DND-41 (cell line): ENCODE measurements at regions not wholly inside any gene's neighbourhood (a gene's known extent, or its start where the extent isn't known, plus 50 kb on each side); places are given as distances from the start of the nearest gene placed in this dataset.
A peak's percentile ranks its signal among the peaks of the same experiment; 100 is the strongest.

Experiments
- ATAC-seq: fragments of 200-7000 bp; cut with Tn5 transposase; 3 replicates; pipeline ENCODE4 v1.9.1; 2021; ENCODE audit warnings: low read depth; ENCODE audit not compliant: insufficient read depth
- DNase-seq: peaks from one replicate; pipeline ENCODE4 v3.0.0-alpha.2; 2020
- H2AFZ ChIP-seq: 2 replicates; pipeline ENCODE4 v1.6.0; 2012; ENCODE audit warnings: low read depth, low read length
- H3K27ac ChIP-seq: 2 replicates; pipeline ENCODE4 v1.5.1; 2012; ENCODE audit warnings: low read length, inconsistent platforms
- H3K27me3 ChIP-seq: fragments of 200-600 bp; sonication (generic); 2 replicates; pipeline ENCODE4 v1.6.0; 2012; ENCODE audit warnings: low read length, mild to moderate bottlenecking, inconsistent platforms; ENCODE audit not compliant: insufficient read depth, poor library complexity
- H3K36me3 ChIP-seq: 2 replicates; pipeline ENCODE4 v1.5.1; 2012; ENCODE audit warnings: low read length, inconsistent platforms; ENCODE audit not compliant: insufficient read depth
- H3K4me1 ChIP-seq: 2 replicates; pipeline ENCODE4 v1.5.1; 2012; ENCODE audit warnings: mild to moderate bottlenecking, low read length; ENCODE audit not compliant: insufficient read depth
- H3K4me2 ChIP-seq: 2 replicates; pipeline ENCODE4 v1.6.0; 2012; ENCODE audit warnings: mild to moderate bottlenecking, moderate library complexity, low read length, inconsistent platforms; ENCODE audit not compliant: insufficient read depth
- H3K4me3 ChIP-seq, 2 experiments: fragments of 200-600 bp in 1 of 2; shearing (Covaris generic) in 1 of 2; 2 replicates each; pipeline ENCODE4 v1.5.1; 2012 to 2016; ENCODE audit warnings: inconsistent platforms in 2 of 2, low read length in 2 of 2, mild to moderate bottlenecking in 2 of 2, low read depth in 1 of 2, moderate library complexity in 1 of 2
- H3K79me2 ChIP-seq: 2 replicates; pipeline ENCODE4 v1.6.0; 2012; ENCODE audit warnings: low read length, inconsistent platforms; ENCODE audit not compliant: insufficient read depth
- H3K9ac ChIP-seq: 2 replicates; pipeline ENCODE4 v1.6.0; 2012; ENCODE audit warnings: low read depth, mild to moderate bottlenecking, inconsistent platforms, low read length, moderate library complexity
- H3K9me3 ChIP-seq: 2 replicates; pipeline ENCODE4 v1.5.1; 2012; ENCODE audit warnings: low read length, moderate library complexity, mild to moderate bottlenecking, inconsistent platforms; ENCODE audit not compliant: insufficient read depth, severe bottlenecking
- H4K20me1 ChIP-seq: 2 replicates; pipeline ENCODE4 v1.6.0; 2012; ENCODE audit warnings: low read length; ENCODE audit not compliant: insufficient read depth
- EZH2 ChIP-seq: IDR thresholded peaks from 3 replicates; pipeline ENCODE4 v1.6.1; 2012; ENCODE audit warnings: borderline replicate concordance, low read depth, mild to moderate bottlenecking, moderate library complexity, low read length, inconsistent platforms; ENCODE audit not compliant: severe bottlenecking
- TF ChIP-seq, protein P1 (sequence below): IDR thresholded peaks from 2 replicates; pipeline ENCODE4 v1.5.1; 2012; ENCODE audit warnings: borderline replicate concordance, low read length, moderate library complexity, mild to moderate bottlenecking; ENCODE audit not compliant: poor library complexity, severe bottlenecking; ENCODE audit errors: extremely low read depth

DNA sequence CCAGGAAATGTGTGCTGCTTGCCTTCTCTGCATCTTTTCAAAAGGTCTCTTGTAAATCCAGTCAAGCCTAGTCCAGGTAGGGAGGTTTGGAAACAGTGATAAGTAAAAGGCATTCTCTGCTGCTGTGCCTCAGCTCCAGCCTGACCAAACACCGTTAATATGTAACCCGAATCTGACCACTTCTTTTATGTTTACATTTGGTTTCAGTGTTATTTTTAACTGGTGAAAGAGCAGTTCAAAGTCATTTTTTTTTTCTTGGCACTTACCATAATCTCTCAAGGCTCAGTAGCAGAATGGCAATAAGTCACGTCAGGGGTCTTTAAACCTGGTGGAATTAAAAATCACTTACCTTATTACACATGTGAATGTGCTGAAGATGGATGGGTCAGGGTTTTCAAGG is 216.8 kb downstream of the PTEN start:
- Histone ChIP-seq H3K27ac (no peak overlapping the region), H3K79me2 (no peaks in the 10 kb centered on the region), H4K20me1 (no peaks in the 10 kb centered on the region), H3K4me1 (peaks cover 6% of the 10 kb centered on the region; the same call in 1 of the 2 replicates), H3K36me3 (no peaks in the 10 kb centered on the region), H3K9me3 (no peaks in the 10 kb centered on the region), H3K27me3 (no peaks in the 10 kb centered on the region), H3K4me2 (no peak overlapping the region), H2AFZ (no peak overlapping the region), H3K4me3 (no peak overlapping the region), H3K9ac (no peak overlapping the region)
- DNase-seq = no peak
- TF ChIP-seq, protein P1, sequence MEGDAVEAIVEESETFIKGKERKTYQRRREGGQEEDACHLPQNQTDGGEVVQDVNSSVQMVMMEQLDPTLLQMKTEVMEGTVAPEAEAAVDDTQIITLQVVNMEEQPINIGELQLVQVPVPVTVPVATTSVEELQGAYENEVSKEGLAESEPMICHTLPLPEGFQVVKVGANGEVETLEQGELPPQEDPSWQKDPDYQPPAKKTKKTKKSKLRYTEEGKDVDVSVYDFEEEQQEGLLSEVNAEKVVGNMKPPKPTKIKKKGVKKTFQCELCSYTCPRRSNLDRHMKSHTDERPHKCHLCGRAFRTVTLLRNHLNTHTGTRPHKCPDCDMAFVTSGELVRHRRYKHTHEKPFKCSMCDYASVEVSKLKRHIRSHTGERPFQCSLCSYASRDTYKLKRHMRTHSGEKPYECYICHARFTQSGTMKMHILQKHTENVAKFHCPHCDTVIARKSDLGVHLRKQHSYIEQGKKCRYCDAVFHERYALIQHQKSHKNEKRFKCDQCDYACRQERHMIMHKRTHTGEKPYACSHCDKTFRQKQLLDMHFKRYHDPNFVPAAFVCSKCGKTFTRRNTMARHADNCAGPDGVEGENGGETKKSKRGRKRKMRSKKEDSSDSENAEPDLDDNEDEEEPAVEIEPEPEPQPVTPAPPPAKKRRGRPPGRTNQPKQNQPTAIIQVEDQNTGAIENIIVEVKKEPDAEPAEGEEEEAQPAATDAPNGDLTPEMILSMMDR = no peak
- TF ChIP-seq EZH2 = no peak
- ATAC-seq = no peak

DNA sequence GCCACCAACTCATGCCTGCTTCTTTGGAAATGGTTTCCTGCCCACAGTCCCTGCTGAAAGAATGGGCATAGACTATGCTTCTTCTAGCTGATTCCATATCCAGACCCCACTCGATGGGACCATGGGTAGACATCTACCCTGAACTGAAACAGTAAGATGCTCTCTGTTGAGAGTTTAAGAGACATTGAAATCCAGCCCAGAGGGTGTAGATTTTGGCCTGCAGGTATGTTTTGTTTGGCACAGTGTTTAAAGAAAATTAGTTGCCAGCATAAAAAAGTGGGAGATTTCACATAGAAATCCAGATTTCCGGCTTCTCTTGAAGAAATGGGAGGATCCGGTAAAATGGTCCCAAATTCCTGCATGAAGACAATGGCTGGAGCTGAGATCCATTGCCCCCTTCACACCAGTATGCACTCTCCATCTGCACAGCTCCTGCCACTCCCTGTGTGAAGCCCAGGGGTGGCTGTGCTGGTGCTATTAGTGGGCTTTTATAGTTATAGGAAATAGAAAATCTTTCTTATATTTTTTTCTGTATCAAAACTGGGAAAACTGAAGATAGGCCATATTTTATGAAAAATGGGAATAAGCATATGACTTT is 218.1 kb downstream of the PTEN start:
- H3K9ac ChIP-seq = no peak overlapping the region
- no peaks in the 10 kb centered on the region for H3K27me3 ChIP-seq
- H3K4me1 ChIP-seq = peaks cover 6% of the 10 kb centered on the region; the same call in 1 of the 2 replicates
- DNase-seq (no peak), ATAC-seq (no peak)
- no peaks in the 10 kb centered on the region for H3K9me3 ChIP-seq
- no peak overlapping the region for H3K4me3 ChIP-seq
- H3K79me2 ChIP-seq = no peaks in the 10 kb centered on the region
- H3K4me2 ChIP-seq = no peak overlapping the region
- H2AFZ ChIP-seq = no peak overlapping the region
- H3K27ac ChIP-seq = no peak overlapping the region
- no peak for TF ChIP-seq EZH2
- TF ChIP-seq, protein P1 = no peak
- H3K36me3 ChIP-seq = no peaks in the 10 kb centered on the region
- H4K20me1 ChIP-seq = no peaks in the 10 kb centered on the region

DNA sequence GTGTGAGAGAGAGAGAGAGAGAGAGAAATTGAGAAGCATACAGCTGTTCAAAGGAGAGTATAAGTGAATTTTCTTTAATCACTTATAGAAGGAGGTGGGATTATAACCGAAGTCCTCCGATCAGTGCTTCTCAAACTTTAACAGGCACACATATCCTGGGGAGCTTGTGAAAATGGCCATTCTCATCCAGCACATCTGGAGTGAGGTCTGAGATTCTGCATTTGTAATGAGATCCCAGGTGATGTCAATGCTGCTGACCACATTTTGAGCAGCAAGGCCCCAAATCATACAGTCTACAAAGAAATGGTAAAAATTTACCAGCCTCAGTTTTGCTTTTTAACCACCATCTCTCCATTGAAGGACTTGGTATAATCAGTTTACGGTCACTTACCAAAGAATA is 219.0 kb downstream of the PTEN start:
- TF ChIP-seq, protein P1 = no peak
- no peak for TF ChIP-seq EZH2
- Histone ChIP-seq H3K4me2 (no peak overlapping the region), H3K36me3 (no peaks in the 10 kb centered on the region), H3K4me1 (peaks cover 6% of the 10 kb centered on the region; the same call in 1 of the 2 replicates), H3K4me3 (no peak overlapping the region), H4K20me1 (no peaks in the 10 kb centered on the region), H3K9me3 (no peaks in the 10 kb centered on the region), H2AFZ (no peak overlapping the region), H3K79me2 (no peaks in the 10 kb centered on the region), H3K9ac (no peak overlapping the region), H3K27ac (no peak overlapping the region), H3K27me3 (no peaks in the 10 kb centered on the region)
- DNase-seq = no peak
- peak; percentile 37; the same call in 2 of the 3 replicates for ATAC-seq
